ENCODE measurements at regions not wholly inside any gene's neighbourhood (a gene's known extent, or its start where the extent isn't known, plus 50 kb on each side); places are given as distances from the start of the nearest gene placed in this dataset.

DNA sequence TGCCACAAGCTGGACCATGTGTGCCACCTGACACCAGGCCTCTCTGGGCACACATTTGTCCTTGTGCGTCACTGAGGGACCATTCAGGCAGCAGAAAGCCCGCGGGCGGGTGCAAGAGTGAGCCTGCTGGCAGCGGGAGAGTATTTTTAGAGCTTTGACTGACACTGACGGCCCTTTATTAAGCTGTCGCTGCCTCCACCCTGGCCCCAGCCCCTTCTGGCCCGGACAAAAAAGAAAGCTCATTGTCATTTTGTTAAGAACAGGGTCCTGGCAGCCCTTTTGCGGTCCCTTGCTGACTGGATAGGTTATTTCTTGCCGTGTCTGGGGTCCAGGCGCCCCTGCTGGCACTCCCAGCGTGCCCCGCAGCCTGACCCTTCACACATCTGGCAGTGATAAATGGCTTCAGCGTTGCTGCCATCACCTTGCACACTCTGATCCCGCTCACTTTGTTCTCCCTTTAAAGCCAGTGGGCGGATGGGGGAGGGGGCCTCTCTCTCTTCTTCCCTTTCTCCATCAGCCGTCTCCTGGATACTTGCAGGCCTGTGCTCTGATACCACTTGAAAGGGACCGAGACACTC is 78.4 kb upstream of the NKD1 start (continued):
- TF ChIP-seq, protein P1, sequence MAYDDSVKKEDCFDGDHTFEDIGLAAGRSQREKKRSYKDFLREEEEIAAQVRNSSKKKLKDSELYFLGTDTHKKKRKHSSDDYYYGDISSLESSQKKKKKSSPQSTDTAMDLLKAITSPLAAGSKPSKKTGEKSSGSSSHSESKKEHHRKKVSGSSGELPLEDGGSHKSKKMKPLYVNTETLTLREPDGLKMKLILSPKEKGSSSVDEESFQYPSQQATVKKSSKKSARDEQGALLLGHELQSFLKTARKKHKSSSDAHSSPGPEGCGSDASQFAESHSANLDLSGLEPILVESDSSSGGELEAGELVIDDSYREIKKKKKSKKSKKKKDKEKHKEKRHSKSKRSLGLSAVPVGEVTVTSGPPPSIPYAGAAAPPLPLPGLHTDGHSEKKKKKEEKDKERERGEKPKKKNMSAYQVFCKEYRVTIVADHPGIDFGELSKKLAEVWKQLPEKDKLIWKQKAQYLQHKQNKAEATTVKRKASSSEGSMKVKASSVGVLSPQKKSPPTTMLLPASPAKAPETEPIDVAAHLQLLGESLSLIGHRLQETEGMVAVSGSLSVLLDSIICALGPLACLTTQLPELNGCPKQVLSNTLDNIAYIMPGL (CRISPR knock-in tag; IDR thresholded peaks at IDR 0.05), result no peak

- peaks cover 42% of the 10 kb centered on the region for H3K4me1 Mint-ChIP-seq
- ATAC-seq, result no peak
- no peak overlapping the region for H3K27ac Mint-ChIP-seq
- POLR2A ChIA-PET, result interaction anchor here (1.2 kb wide), 1 partner anchor 9 kb away, joined by 3 read pairs; no protein-coding TSS in a partner anchor
- CTCF ChIA-PET, result interaction anchor here (0.7 to 1.1 kb wide), 3 partner anchors 9 to 198 kb away, joined by 3 to 4 read pairs (median 3); no protein-coding TSS in a partner anchor
- TF ChIP-seq, protein P2, sequence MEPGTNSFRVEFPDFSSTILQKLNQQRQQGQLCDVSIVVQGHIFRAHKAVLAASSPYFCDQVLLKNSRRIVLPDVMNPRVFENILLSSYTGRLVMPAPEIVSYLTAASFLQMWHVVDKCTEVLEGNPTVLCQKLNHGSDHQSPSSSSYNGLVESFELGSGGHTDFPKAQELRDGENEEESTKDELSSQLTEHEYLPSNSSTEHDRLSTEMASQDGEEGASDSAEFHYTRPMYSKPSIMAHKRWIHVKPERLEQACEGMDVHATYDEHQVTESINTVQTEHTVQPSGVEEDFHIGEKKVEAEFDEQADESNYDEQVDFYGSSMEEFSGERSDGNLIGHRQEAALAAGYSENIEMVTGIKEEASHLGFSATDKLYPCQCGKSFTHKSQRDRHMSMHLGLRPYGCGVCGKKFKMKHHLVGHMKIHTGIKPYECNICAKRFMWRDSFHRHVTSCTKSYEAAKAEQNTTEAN (CRISPR knock-in tag; IDR thresholded peaks at IDR 0.05), result no peak
- TF ChIP-seq JAZF1 (CRISPR knock-in tag; IDR thresholded peaks at IDR 0.05), result no peak
- TF ChIP-seq FOXP1 (CRISPR knock-in tag; IDR thresholded peaks at IDR 0.05; ENCODE audit: borderline replicate concordance), result no peak
- no peak for TF ChIP-seq NFYB (CRISPR knock-in tag; conservative IDR thresholded peaks at IDR 0.05; ENCODE audit: low read depth)
- no peak for TF ChIP-seq STAT6 (CRISPR knock-in tag; conservative IDR thresholded peaks at IDR 0.05; ENCODE audit: low read depth)
- peaks cover 52% of the 10 kb centered on the region for H3K27me3 Mint-ChIP-seq (ENCODE audit: low read depth)
- DNase-seq (ENCODE audit: low spot score), result no peak
- H3K9me3 Mint-ChIP-seq, result no peaks in the 10 kb centered on the region
- H3K4me3 Mint-ChIP-seq, result peak overlapping the region; percentile 61
- no peaks in the 10 kb centered on the region for H3K36me3 Mint-ChIP-seq
These were observed 79.0 kb upstream of the NKD1 start for GRCh38 chr16:50469121-50469743.

DNA sequence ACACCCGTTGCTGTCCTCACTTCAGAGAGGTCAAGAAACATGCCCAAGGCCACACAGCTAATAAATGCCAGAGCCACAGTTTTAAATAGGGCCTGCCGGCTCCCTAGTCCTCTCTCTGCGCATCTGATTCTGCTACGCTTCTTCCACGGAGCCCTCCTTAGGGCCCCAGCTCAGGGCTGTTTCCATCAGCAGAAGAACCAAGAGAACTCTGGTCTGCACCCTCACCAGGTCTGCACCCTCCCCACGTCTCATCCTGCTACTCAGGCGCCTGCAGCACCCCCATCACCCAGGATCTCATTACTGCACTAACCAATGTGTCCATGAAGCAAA is 79.5 kb upstream of the NKD1 start:
- no peaks in the 10 kb centered on the region for H3K9me3 Mint-ChIP-seq
- H3K27ac Mint-ChIP-seq, result no peak overlapping the region
- no peak for ATAC-seq
- ChIA-PET POLR2A (interaction anchor here (1.2 kb wide), 1 partner anchor 9 kb away, joined by 3 read pairs; no protein-coding TSS in a partner anchor), CTCF (interaction anchor here (0.6 to 1.1 kb wide), 3 partner anchors 13 to 338 kb away, joined by 3 to 4 read pairs (median 3); no protein-coding TSS in a partner anchor)
- TF ChIP-seq ZNF219 (CRISPR knock-in tag; IDR thresholded peaks at IDR 0.05; ENCODE audit: borderline replicate concordance) (no peak), ZNF263 (CRISPR knock-in tag; IDR thresholded peaks at IDR 0.05; ENCODE audit: low read depth) (no peak), ATF2 (CRISPR knock-in tag; IDR thresholded peaks at IDR 0.05; ENCODE audit: borderline replicate concordance, low read depth) (no peak), MYBL2 (CRISPR knock-in tag; IDR thresholded peaks at IDR 0.05) (no peak)
- TF ChIP-seq, protein P3, sequence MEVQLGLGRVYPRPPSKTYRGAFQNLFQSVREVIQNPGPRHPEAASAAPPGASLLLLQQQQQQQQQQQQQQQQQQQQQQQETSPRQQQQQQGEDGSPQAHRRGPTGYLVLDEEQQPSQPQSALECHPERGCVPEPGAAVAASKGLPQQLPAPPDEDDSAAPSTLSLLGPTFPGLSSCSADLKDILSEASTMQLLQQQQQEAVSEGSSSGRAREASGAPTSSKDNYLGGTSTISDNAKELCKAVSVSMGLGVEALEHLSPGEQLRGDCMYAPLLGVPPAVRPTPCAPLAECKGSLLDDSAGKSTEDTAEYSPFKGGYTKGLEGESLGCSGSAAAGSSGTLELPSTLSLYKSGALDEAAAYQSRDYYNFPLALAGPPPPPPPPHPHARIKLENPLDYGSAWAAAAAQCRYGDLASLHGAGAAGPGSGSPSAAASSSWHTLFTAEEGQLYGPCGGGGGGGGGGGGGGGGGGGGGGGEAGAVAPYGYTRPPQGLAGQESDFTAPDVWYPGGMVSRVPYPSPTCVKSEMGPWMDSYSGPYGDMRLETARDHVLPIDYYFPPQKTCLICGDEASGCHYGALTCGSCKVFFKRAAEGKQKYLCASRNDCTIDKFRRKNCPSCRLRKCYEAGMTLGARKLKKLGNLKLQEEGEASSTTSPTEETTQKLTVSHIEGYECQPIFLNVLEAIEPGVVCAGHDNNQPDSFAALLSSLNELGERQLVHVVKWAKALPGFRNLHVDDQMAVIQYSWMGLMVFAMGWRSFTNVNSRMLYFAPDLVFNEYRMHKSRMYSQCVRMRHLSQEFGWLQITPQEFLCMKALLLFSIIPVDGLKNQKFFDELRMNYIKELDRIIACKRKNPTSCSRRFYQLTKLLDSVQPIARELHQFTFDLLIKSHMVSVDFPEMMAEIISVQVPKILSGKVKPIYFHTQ (CRISPR knock-in tag; IDR thresholded peaks at IDR 0.05), result no peak
- H3K27me3 Mint-ChIP-seq (ENCODE audit: low read depth), result peaks cover 58% of the 10 kb centered on the region
- H3K36me3 Mint-ChIP-seq, result no peaks in the 10 kb centered on the region
- peaks cover 45% of the 10 kb centered on the region for H3K4me1 Mint-ChIP-seq
- peak overlapping the region; percentile 61 for H3K4me3 Mint-ChIP-seq
- DNase-seq (ENCODE audit: low spot score), result no peak

All from WTC11 (cell line).